GM12891 (cell line): ENCODE measurements at regions not wholly inside any gene's neighbourhood (a gene's known extent, or its start where the extent isn't known, plus 50 kb on each side); places are given as distances from the start of the nearest gene placed in this dataset.

ENCODE experiments used
- POLR2A ChIP-seq: IDR thresholded peaks from 2 replicates; pipeline ENCODE4 v1.6.1; 2011; ENCODE audit warnings: low read depth, low read length, control low read depth
- POLR2AphosphoS5 ChIP-seq: IDR thresholded peaks from 2 replicates; pipeline ENCODE4 v1.6.1; 2011; ENCODE audit warnings: low read depth, low read length, control low read depth

- TF ChIP-seq POLR2AphosphoS5 (no peak), POLR2A (no peak)
Observed at GRCh38 chr5:86688406-86688805, 70.7 kb downstream of the COX7C start.
